SK-N-MC (cell line): ENCODE measurements at regions not wholly inside any gene's neighbourhood (a gene's known extent, or its start where the extent isn't known, plus 50 kb on each side); places are given as distances from the start of the nearest gene placed in this dataset.

ENCODE experiments used
- DNase-seq: peaks from one replicate; pipeline ENCODE4 v3.0.0-alpha.2; 2011; ENCODE audit warnings: low read depth, low spot score
- H3K27ac ChIP-seq: fragments of 200-600 bp; sonication (generic); 2 replicates; pipeline ENCODE4 v1.5.1; 2016; ENCODE audit warnings: mixed run types
- H3K36me3 ChIP-seq: fragments of 200-600 bp; sonication (generic); 2 replicates; pipeline ENCODE4 v1.6.1; 2017; ENCODE audit warnings: antibody characterized with exemption, low read length, mixed read lengths; ENCODE audit not compliant: insufficient read depth
- H3K4me3 ChIP-seq: fragments of 200-600 bp; sonication (generic); 2 replicates; pipeline ENCODE4 v1.5.1; 2016
- H3K9ac ChIP-seq: fragments of 200-600 bp; sonication (generic); 2 replicates; pipeline ENCODE4 v1.8.0; 2017; ENCODE audit warnings: mixed run types, mixed read lengths; ENCODE audit not compliant: insufficient read length
- H3K9me3 ChIP-seq: fragments of 200-600 bp; sonication (generic); 2 replicates; pipeline ENCODE4 v1.6.1; 2017; ENCODE audit warnings: low read depth, mild to moderate bottlenecking, antibody characterized with exemption, low read length, moderate library complexity, mixed read lengths
- EZH2 ChIP-seq: fragments of 200-600 bp; sonication (generic); IDR thresholded peaks from one replicate; pipeline ENCODE4 v1.6.1; 2017; ENCODE audit warnings: antibody characterized with exemption
- FOXP2 ChIP-seq: optimal IDR thresholded peaks from 2 replicates; pipeline ENCODE3; 2011; ENCODE audit warnings: mild to moderate bottlenecking, moderate library complexity; ENCODE audit not compliant: insufficient read depth; ENCODE audit errors: extremely low read length, control extremely low read depth
- POLR2AphosphoS5 ChIP-seq: IDR thresholded peaks from 2 replicates; pipeline ENCODE4 v1.6.1; 2012; ENCODE audit warnings: mild to moderate bottlenecking, low read depth, low read length, borderline replicate concordance

DNA sequence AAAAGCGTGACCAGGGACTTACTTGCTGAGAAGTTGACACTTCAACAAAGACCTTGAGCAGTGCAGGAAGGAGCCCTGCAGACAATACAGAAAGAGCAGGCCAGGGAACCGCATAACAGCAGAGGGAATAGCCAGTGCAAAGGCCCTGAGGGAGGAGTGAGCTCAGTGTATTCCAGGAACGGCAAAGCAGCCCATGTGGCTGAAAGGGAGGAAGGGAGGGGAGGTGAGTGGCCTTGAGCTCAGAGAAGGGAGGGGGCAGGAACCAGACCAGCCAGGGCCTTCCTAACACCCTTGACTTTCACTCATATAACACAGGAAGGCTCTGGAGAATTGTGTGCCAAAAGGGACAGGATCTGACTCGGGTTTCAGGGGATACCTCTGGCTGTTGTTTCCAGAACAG lies 112.2 kb downstream of the BCOR start:
- DNase-seq = no peak
- H3K27ac ChIP-seq = no peak overlapping the region
- TF ChIP-seq EZH2 (no peak), POLR2AphosphoS5 (no peak), FOXP2 (no peak)
- H3K9me3 ChIP-seq = no peaks in the 10 kb centered on the region
- H3K9ac ChIP-seq = no peak overlapping the region
- no peak overlapping the region for H3K4me3 ChIP-seq
- no peaks in the 10 kb centered on the region for H3K36me3 ChIP-seq

DNA sequence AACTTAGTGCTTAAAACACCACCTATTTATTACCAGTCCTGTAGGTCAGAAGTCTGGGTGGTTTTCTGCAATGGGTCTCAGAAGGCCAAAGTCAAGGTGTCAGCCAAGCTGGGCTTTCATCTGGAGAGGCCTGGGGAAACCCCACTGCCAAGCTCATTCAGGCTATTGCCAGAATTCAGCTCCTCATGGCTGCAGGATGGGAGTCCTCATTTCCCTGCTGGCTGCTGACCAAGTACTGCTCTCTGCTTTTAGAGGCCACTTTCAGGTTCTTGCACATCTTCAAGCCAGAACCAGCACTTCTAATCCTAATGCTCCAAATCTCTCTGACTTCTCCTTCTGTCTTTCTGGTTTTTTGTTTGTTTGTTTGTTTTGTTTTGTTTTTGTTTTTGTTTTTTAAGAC lies 109.3 kb downstream of the BCOR start:
- Histone ChIP-seq H3K36me3 (no peaks in the 10 kb centered on the region), H3K9me3 (no peaks in the 10 kb centered on the region)
- TF ChIP-seq POLR2AphosphoS5 (no peak), EZH2 (no peak), FOXP2 (no peak)

DNA sequence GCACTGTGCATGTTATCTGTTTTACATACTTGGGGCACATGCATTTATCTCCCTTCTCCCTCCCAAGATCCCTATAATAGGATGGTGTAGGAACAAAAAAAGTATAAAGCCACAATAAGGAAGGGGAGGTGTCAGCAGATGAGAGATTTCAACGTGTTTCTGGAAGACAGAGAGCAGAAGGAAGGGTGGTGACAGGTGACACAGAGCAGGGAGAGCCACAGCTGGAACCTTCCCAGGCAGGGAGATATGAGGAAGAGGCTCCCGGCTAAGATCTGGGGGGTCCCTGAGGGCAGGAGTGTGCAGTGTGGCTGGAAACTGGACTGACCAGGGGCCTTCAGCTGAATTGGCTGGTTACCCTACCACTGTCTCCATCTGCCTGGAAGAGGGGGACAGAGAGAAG lies 107.4 kb downstream of the BCOR start:
- no peak for DNase-seq
- no peaks in the 10 kb centered on the region for H3K36me3 ChIP-seq
- no peak overlapping the region for H3K4me3 ChIP-seq
- no peak overlapping the region for H3K9ac ChIP-seq
- H3K27ac ChIP-seq = no peak overlapping the region
- no peaks in the 10 kb centered on the region for H3K9me3 ChIP-seq
- TF ChIP-seq FOXP2 = no peak
- TF ChIP-seq POLR2AphosphoS5 = no peak
- TF ChIP-seq EZH2 = no peak

More for the DNA sequence above, 109.3 kb downstream of the BCOR start:
- H3K27ac ChIP-seq = no peak overlapping the region
- no peak overlapping the region for H3K4me3 ChIP-seq
- no peak for DNase-seq
- no peak overlapping the region for H3K9ac ChIP-seq

DNA sequence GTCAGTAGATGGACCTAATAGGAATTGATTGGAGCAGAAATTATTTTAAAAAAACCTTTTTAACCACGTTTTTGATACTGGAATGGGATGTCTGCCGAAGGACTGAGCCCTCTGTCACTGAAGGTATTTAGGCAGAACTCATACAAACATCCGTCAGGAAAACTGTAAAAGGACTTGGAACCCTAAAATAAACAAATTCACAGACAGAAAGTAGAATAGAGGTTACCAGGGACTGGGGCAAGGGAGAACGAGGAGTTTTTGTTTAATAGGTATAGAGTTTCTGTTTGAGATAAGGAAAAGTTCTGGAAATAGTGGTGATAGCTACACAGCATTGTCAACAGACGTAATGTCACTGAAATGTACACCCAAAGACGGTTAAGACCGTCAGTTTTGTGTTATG lies 105.5 kb downstream of the BCOR start:
- H3K36me3 ChIP-seq = no peaks in the 10 kb centered on the region
- no peak for TF ChIP-seq EZH2
- no peak for TF ChIP-seq POLR2AphosphoS5
- TF ChIP-seq FOXP2 = no peak

DNA sequence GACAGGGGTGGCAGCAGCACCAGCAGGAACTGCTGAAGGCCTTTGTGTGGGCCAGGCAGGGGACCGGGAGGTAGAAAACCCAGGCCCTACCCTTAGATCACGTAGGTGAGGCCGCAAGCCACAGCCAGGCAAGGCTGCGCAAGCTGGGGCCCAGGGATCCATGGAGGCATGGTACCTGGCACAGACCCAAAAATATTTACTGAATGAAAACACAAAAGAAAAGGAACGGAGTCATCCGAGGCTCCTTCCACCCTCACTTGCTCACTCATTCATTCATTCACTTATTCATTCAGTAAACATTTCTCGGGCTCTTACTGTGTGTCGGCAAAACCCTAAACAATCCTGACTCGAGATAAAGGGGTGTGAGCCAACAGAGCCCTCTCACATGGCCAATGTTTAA lies 102.3 kb downstream of the BCOR start:
- no peaks in the 10 kb centered on the region for H3K36me3 ChIP-seq
- H3K4me3 ChIP-seq = no peak overlapping the region
- no peak overlapping the region for H3K9ac ChIP-seq
- TF ChIP-seq EZH2 = no peak
- no peak for TF ChIP-seq FOXP2
- TF ChIP-seq POLR2AphosphoS5 = no peak
- H3K27ac ChIP-seq = no peak overlapping the region
- no peak for DNase-seq
- H3K9me3 ChIP-seq = no peaks in the 10 kb centered on the region

More for the DNA sequence above, 105.5 kb downstream of the BCOR start:
- no peak overlapping the region for H3K9ac ChIP-seq
- H3K9me3 ChIP-seq = no peaks in the 10 kb centered on the region
- no peak overlapping the region for H3K27ac ChIP-seq
- no peak overlapping the region for H3K4me3 ChIP-seq
- no peak for DNase-seq

DNA sequence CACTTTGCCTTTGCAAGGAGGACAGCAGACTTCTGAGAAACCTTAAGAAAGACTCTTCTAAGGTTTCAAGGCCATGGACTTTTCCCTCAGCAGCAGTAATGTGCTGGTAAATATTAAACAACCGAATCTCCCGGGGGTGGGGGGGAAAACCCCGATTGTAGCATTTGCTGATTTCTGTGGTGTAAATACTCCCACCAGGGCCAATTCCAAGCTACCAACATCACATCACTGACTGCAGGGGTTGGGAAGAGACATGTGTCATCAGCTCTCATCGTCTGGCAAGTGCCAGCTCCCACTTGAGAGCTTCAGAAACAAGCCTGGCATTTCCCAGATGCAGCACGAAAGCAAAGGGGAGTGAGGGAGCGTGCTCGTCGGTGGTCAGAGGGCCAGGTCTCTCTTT lies 101.2 kb downstream of the BCOR start:
- Histone ChIP-seq H3K9ac (no peak overlapping the region), H3K4me3 (no peak overlapping the region), H3K9me3 (no peaks in the 10 kb centered on the region), H3K27ac (no peak overlapping the region), H3K36me3 (no peaks in the 10 kb centered on the region)
- no peak for DNase-seq
- TF ChIP-seq EZH2 (no peak), FOXP2 (no peak)

DNA sequence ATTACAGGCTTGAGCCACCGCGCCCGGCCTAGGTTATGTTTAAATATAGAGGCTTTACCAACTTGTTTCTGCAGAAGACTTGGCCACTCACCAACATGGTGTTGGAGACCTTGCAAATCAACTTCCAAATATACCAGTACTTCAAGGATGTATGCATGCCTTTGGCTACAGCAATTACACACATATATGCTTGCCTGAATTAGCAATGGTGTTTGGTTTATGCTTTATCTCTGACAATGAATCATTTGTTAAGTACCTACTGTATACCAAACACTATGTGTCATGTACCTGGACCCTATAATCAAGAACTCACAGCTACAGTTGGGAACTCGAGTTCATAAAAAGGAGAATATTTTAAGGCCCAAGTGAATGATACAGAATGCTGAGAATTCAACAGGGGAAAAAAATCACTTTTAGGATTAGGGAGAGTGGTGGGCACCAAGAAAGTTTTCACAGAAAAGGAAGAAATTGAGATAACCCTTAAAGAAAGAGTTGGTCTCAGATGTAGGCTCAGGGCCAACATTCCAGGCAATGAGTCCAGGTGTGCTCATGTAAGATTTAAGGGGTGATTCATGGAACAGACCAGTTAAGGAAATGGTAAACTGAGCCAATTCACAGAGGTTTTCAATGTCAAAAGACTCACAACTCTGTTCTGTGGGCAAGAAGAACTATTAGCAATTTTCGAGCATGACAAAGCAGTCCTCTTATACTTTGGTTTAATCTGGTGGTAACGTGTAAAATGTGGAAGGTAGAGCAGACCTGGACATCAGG lies 98.9 kb downstream of the BCOR start:
- H3K36me3 ChIP-seq = no peaks in the 10 kb centered on the region
- H3K9me3 ChIP-seq = no peaks in the 10 kb centered on the region
- no peak overlapping the region for H3K27ac ChIP-seq
- no peak overlapping the region for H3K4me3 ChIP-seq
- DNase-seq = no peak
- TF ChIP-seq FOXP2 (no peak), EZH2 (no peak), POLR2AphosphoS5 (no peak)
- no peak overlapping the region for H3K9ac ChIP-seq
